ENCODE measurements at regions not wholly inside any gene's neighbourhood (a gene's known extent, or its start where the extent isn't known, plus 50 kb on each side); places are given as distances from the start of the nearest gene placed in this dataset.
A peak's percentile ranks its signal among the peaks of the same experiment; 100 is the strongest.
"Not testable (repeated sequence)": the region's sequence is repeated elsewhere in the genome, so short reads cannot be mapped to it uniquely, and the experiment has no call there.

- H3K4me3 ChIP-seq (ENCODE audit: insufficient read depth, low read depth, low read length); H3K27ac ChIP-seq (ENCODE audit: insufficient read depth, low read length); H4K5ac ChIP-seq (ENCODE audit: low read depth, low read length); H2BK20ac ChIP-seq (ENCODE audit: low read depth, low read length); H3K18ac ChIP-seq (ENCODE audit: low read depth, low read length); H3K14ac ChIP-seq (replicated peaks; ENCODE audit: low read depth, low read length); H3K56ac ChIP-seq (ENCODE audit: extremely low read depth, insufficient read depth, low read length); H2BK120ac ChIP-seq (ENCODE audit: low read depth, low read length); H2BK5ac ChIP-seq (ENCODE audit: low read depth, low read length, poor library complexity, severe bottlenecking); H3K9me3 ChIP-seq (ENCODE audit: control insufficient read depth, insufficient read depth, low read length); H3K27me3 ChIP-seq (ENCODE audit: control insufficient read depth, insufficient read depth, low read length); H3K79me1 ChIP-seq (ENCODE audit: low read depth in 1 of 2, low read length in 2 of 2); CTCF ChIA-PET; H4K20me1 ChIP-seq (ENCODE audit: insufficient read depth, low read length); H4K8ac ChIP-seq (ENCODE audit: low read depth in 2 of 2, low read length in 2 of 2); dilution Hi-C loops (cut with HindIII; ENCODE audit: low sequenced_read_pairs, unreplicated experiment); POLR2A ChIA-PET (ENCODE audit: unreplicated experiment); H3K4me1 ChIP-seq (ENCODE audit: control insufficient read depth, insufficient read depth, low read length); ATAC-seq (ENCODE audit: low read depth); in situ Hi-C loops (cut with MboI; ENCODE audit: low sequenced_read_pairs); H3K9ac ChIP-seq (ENCODE audit: low read depth, low read length); H3K9me1 ChIP-seq (ENCODE audit: insufficient read depth, low read length); H3K4me2 ChIP-seq (ENCODE audit: low read depth, low read length); H4K91ac ChIP-seq (ENCODE audit: insufficient read depth, low read depth, low read length); H3K23ac ChIP-seq (ENCODE audit: low read depth, low read length); H3K4ac ChIP-seq (ENCODE audit: low read depth, low read length); H2AK9ac ChIP-seq (replicated peaks; ENCODE audit: low read depth, low read length, poor library complexity); H2AK5ac ChIP-seq (ENCODE audit: low read depth, low read length); H2AFZ ChIP-seq (replicated peaks; ENCODE audit: low read length, poor library complexity); DNase-seq; intact Hi-C loops (cut with micrococcal nuclease); BruUV-seq (replicated peaks); H3K36me3 ChIP-seq (ENCODE audit: control insufficient read depth, insufficient read depth, low read length); H2BK15ac ChIP-seq (ENCODE audit: low read depth, low read length): not testable (repeated sequence)
- WGBS, 2 experiments (ENCODE audit: extremely low coverage in 2 of 2, insufficient read length in 1 of 2) = no CpG with 5 or more reads among the region's 2 CpGs
- TF ChIP-seq MAFK (IDR thresholded peaks at IDR 0.05; ENCODE audit: low read depth, low read length) = peak; percentile 84
Measured at GRCh38 chr11:96751807-96752206, 362.0 kb downstream of the JRKL start.

Data from IMR-90 (cell line).